Adipocyte (in vitro differentiated cells): ENCODE measurements at regions not wholly inside any gene's neighbourhood (a gene's known extent, or its start where the extent isn't known, plus 50 kb on each side); places are given as distances from the start of the nearest gene placed in this dataset.
A peak's percentile ranks its signal among the peaks of the same experiment; 100 is the strongest.

ENCODE experiments used
- DNase-seq: peaks from one replicate; pipeline ENCODE4 v3.0.0-alpha.2; 2015; ENCODE audit warnings: low read depth
- H3K27me3 ChIP-seq: replicated peaks from 2 replicates; pipeline ENCODE4 v1.7.0; 2013; ENCODE audit warnings: mild to moderate bottlenecking, low read length, moderate library complexity; ENCODE audit not compliant: control insufficient read depth, insufficient read depth
- H3K36me3 ChIP-seq: 2 replicates; pipeline ENCODE4 v1.7.0; 2013; ENCODE audit warnings: low read length, mild to moderate bottlenecking, moderate library complexity; ENCODE audit not compliant: control insufficient read depth, insufficient read depth, severe bottlenecking
- H3K4me1 ChIP-seq: 2 replicates; pipeline ENCODE4 v1.7.0; 2013; ENCODE audit warnings: mild to moderate bottlenecking, low read length, moderate library complexity; ENCODE audit not compliant: control insufficient read depth, insufficient read depth
- H3K4me3 ChIP-seq: 2 replicates; pipeline ENCODE4 v1.7.0; 2013; ENCODE audit warnings: mild to moderate bottlenecking, low read length, moderate library complexity
- H3K9ac ChIP-seq: 2 replicates; pipeline ENCODE4 v1.7.0; 2013; ENCODE audit warnings: mild to moderate bottlenecking, low read length, moderate library complexity
- H3K9me3 ChIP-seq: 2 replicates; pipeline ENCODE4 v1.7.0; 2013; ENCODE audit warnings: mild to moderate bottlenecking, low read length, moderate library complexity; ENCODE audit not compliant: control insufficient read depth

- Histone ChIP-seq H3K27me3 (no peaks in the 10 kb centered on the region), H3K9me3 (no peaks in the 10 kb centered on the region), H3K9ac (no peak overlapping the region), H3K4me1 (no peaks in the 10 kb centered on the region), H3K36me3 (no peaks in the 10 kb centered on the region), H3K4me3 (no peak overlapping the region)
- no peak for DNase-seq
These were observed 317.7 kb upstream of the ANXA10 start for GRCh38 chr4:167774646-167775045.

GRCh38 chr4:167775375-167775774 lies 317.0 kb upstream of the ANXA10 start:
- Histone ChIP-seq H3K9ac (no peak overlapping the region), H3K4me3 (no peak overlapping the region), H3K9me3 (no peaks in the 10 kb centered on the region), H3K36me3 (no peaks in the 10 kb centered on the region), H3K27me3 (no peaks in the 10 kb centered on the region), H3K4me1 (no peaks in the 10 kb centered on the region)
- no peak for DNase-seq

GRCh38 chr4:167779280-167779679 lies 313.1 kb upstream of the ANXA10 start:
- Histone ChIP-seq H3K9me3 (no peaks in the 10 kb centered on the region), H3K4me3 (no peak overlapping the region), H3K9ac (no peak overlapping the region), H3K36me3 (no peaks in the 10 kb centered on the region), H3K4me1 (no peaks in the 10 kb centered on the region), H3K27me3 (no peaks in the 10 kb centered on the region)
- no peak for DNase-seq

- H3K4me1 ChIP-seq: no peaks in the 10 kb centered on the region
- no peaks in the 10 kb centered on the region for H3K27me3 ChIP-seq
- no peaks in the 10 kb centered on the region for H3K9me3 ChIP-seq
- no peak overlapping the region for H3K9ac ChIP-seq
- H3K4me3 ChIP-seq: peak overlapping the region; percentile 61
- H3K36me3 ChIP-seq: no peaks in the 10 kb centered on the region
- DNase-seq: no peak
These were observed 312.5 kb upstream of the ANXA10 start for GRCh38 chr4:167779864-167780263.

GRCh38 chr4:167784826-167785225 lies 307.5 kb upstream of the ANXA10 start:
- DNase-seq: no peak
- Histone ChIP-seq H3K4me1 (no peaks in the 10 kb centered on the region), H3K4me3 (no peak overlapping the region), H3K36me3 (no peaks in the 10 kb centered on the region), H3K9me3 (no peaks in the 10 kb centered on the region), H3K27me3 (no peaks in the 10 kb centered on the region), H3K9ac (no peak overlapping the region)

GRCh38 chr4:167785523-167785922 lies 306.8 kb upstream of the ANXA10 start:
- no peaks in the 10 kb centered on the region for H3K9me3 ChIP-seq
- H3K9ac ChIP-seq: no peak overlapping the region
- no peak for DNase-seq
- no peaks in the 10 kb centered on the region for H3K27me3 ChIP-seq
- no peak overlapping the region for H3K4me3 ChIP-seq
- H3K36me3 ChIP-seq: no peaks in the 10 kb centered on the region
- H3K4me1 ChIP-seq: no peaks in the 10 kb centered on the region

GRCh38 chr4:167786504-167786903 lies 305.8 kb upstream of the ANXA10 start:
- Histone ChIP-seq H3K9ac (no peak overlapping the region), H3K4me3 (no peak overlapping the region), H3K36me3 (no peaks in the 10 kb centered on the region), H3K9me3 (no peaks in the 10 kb centered on the region), H3K4me1 (no peaks in the 10 kb centered on the region), H3K27me3 (no peaks in the 10 kb centered on the region)
- no peak for DNase-seq

GRCh38 chr4:167787231-167787630 lies 305.1 kb upstream of the ANXA10 start:
- H3K4me3 ChIP-seq: no peak overlapping the region
- H3K4me1 ChIP-seq: no peaks in the 10 kb centered on the region
- no peaks in the 10 kb centered on the region for H3K27me3 ChIP-seq
- no peaks in the 10 kb centered on the region for H3K9me3 ChIP-seq
- no peaks in the 10 kb centered on the region for H3K36me3 ChIP-seq
- H3K9ac ChIP-seq: no peak overlapping the region
- DNase-seq: no peak

GRCh38 chr4:167802463-167803212 lies 289.7 kb upstream of the ANXA10 start:
- no peaks in the 10 kb centered on the region for H3K27me3 ChIP-seq
- DNase-seq: no peak
- no peaks in the 10 kb centered on the region for H3K4me1 ChIP-seq
- H3K9ac ChIP-seq: no peak overlapping the region
- H3K36me3 ChIP-seq: no peaks in the 10 kb centered on the region
- H3K4me3 ChIP-seq: no peak overlapping the region
- no peaks in the 10 kb centered on the region for H3K9me3 ChIP-seq

- no peak overlapping the region for H3K9ac ChIP-seq
- no peak for DNase-seq
- H3K27me3 ChIP-seq: no peaks in the 10 kb centered on the region
- H3K36me3 ChIP-seq: no peaks in the 10 kb centered on the region
- H3K4me3 ChIP-seq: no peak overlapping the region
- H3K4me1 ChIP-seq: no peaks in the 10 kb centered on the region
- peaks cover 22% of the 10 kb centered on the region for H3K9me3 ChIP-seq
These were observed 280.4 kb upstream of the ANXA10 start for GRCh38 chr4:167811958-167812357.

GRCh38 chr4:167826281-167826680 lies 266.1 kb upstream of the ANXA10 start:
- Histone ChIP-seq H3K27me3 (peaks cover 5% of the 10 kb centered on the region), H3K4me3 (no peak overlapping the region), H3K36me3 (no peaks in the 10 kb centered on the region), H3K4me1 (peaks cover 4% of the 10 kb centered on the region), H3K9ac (no peak overlapping the region), H3K9me3 (no peaks in the 10 kb centered on the region)
- DNase-seq: peak; percentile 8

- Histone ChIP-seq H3K4me1 (no peaks in the 10 kb centered on the region), H3K4me3 (no peak overlapping the region), H3K27me3 (no peaks in the 10 kb centered on the region), H3K9ac (no peak overlapping the region), H3K9me3 (no peaks in the 10 kb centered on the region), H3K36me3 (no peaks in the 10 kb centered on the region)
- DNase-seq: peak; percentile 16
These were observed 260.5 kb upstream of the ANXA10 start for GRCh38 chr4:167831855-167832254.
